SKM-1 treated with dmso at 0.1 percent for 144 hours (cell line): ENCODE measurements at regions not wholly inside any gene's neighbourhood (a gene's known extent, or its start where the extent isn't known, plus 50 kb on each side); places are given as distances from the start of the nearest gene placed in this dataset.

Experiments
- DNase-seq: peaks from one replicate; lab custom pipeline; 2025; ENCODE audit not compliant: unreplicated experiment; lab: John Stamatoyannopoulos, UW

DNA sequence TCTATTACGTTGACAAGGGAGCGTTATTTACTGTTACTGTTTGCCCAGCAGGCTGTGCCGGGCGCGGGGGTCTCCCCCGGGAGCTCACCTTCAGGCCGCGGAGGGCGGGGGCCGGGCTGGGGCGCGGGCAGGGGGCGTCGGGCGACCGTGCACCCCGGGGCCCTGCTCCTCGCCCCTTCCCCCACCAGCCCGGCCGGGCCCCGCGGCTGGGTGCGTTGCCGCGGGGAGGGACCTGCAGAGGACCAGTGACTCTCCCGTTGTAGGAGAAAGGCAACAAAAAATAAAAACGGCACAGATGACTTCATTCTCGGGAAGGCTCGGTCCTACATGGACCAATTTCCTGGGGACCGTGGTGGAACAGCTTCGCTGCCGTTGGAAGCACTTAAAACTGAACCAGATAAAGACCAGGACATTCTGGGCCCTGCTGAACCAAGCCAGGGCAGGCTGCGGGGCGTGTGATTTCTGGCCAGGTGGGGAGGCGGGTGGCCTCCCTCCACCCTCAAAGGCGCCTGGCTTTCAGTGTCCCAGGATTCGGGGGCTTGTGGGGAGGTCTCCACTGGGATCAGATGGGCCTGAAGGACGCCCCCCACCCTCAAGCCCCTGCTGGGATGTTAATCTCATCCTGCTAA, 57.4 kb downstream of the IGLL1 start:
- DNase-seq, result no peak

GRCh38 chr22:23521441-23522113, 58.5 kb downstream of the IGLL1 start:
- peak; percentile 88 for DNase-seq

GRCh38 chr22:23520863-23521440, 59.1 kb downstream of the IGLL1 start:
- no peak for DNase-seq

- no peak for DNase-seq
These were observed 60.5 kb downstream of the IGLL1 start for GRCh38 chr22:23519442-23520157.

DNA sequence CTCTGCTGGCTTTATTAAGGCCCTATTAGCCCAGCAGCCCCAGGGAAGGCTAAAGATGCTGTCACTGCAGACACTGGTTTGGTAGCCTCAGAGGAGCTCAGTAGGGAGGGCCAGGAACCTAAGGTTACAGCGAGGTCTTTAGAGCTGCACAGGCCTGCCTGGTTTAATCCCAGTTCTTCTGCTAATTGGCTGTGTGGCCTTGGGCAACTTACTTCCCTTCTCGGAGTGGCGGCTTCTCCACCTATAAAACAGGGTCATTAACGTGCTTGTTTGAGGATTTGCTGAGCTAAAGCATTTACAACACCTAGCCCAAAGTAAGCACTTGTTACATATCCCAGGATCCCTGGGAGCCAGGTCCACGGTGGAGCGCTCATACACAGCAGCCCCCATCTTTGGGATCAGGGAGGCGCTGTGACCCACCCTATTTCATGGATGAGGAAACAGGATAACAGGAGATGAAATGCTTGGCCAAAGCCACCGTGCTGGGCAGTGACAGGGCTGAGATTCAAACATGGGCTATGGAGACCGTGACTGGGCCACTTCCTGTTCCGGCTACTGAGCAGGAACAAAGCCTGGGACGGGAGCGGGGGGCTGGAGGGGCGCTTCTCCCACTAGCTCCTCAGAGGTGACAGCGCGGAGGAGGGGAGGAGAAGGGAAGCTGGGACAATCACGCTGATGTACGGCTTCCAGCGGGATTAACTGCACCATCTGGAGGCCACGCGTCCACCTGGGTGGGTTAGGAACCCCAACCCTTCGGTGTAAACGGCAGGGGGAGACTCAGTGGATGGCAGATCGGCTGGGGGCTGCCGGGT, 61.5 kb downstream of the IGLL1 start:
- DNase-seq, result peak; percentile 5

GRCh38 chr22:23517804-23518375, 62.2 kb downstream of the IGLL1 start:
- DNase-seq, result no peak

DNA sequence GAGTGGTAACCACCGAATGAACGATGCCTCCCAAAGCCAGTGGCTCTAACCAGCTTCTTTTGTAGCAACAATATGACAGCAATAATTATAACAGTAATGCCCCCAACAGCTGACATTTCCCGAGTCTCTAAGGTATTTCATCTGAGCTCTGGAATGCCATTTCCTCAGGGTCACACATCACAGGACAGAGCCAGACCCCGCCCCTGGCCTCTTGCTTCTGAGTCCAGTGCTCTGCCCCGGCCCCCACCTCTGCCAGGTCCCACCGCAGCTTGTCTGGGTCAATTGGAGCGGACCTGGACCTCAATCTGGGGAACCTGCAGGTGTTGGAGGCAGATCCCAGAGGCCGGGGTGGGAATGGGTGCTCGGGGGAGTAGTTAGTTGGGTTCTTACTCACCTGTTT, 63.8 kb downstream of the IGLL1 start:
- no peak for DNase-seq

GRCh38 chr22:23514322-23515038, 65.6 kb downstream of the IGLL1 start:
- DNase-seq, result no peak

DNA sequence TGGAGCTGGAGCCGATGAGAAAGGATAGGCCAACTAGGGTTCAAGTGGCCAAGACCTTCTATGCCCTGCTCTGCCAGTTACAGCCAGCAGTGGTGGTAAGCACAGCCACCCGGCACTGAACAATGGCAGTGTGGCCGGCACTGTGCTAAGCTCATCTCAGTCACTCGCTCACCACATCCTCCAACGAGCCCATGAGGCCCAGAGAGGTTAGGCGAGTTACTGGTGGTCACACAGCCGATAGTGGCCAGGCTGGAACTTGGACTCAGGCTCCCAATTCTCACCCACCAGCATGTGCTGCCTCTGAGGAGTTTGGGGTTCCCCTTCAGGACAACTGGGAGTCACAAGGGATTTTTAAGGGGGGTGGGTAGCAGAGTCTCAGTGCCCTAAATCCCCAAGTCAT, 66.4 kb downstream of the IGLL1 start:
- no peak for DNase-seq

GRCh38 chr22:23513133-23513532, 67.0 kb downstream of the IGLL1 start:
- DNase-seq, result no peak

DNA sequence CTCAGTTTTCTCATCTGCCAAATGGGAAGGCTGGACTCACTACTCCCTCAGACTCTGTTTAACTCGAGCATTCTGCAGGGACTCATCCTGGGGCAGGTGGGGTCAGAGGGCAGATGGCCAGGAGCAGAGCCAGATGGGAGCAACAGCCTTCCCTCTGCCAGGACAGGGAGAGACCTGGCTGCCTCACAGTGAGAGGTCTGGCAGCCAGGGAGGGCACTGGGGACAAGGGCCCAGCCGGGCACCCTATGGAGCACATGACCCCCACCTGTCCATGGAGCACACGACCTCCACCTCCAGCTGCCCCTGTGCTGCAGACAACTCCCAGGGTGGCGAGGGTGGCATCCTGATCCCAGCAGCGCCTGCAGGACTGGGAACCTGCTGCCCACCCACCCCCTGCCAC, 67.4 kb downstream of the IGLL1 start:
- DNase-seq, result no peak

DNA sequence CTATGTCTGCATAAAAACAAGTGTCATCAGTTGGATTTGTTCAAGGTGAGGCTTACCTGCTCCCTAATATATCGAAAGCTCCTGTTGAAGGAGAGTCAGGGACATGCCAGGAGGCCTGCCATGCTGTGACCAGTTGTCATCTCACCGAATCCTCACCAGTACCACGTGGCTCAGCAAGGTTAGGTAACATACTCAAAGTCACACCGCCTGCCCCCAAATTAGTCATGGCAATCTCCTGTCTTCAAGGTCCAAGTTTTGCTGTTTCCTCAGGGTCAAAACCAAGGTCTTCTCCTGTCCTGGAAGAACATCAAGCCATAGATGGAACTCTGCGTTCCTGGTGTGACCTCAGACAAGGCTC, 67.8 kb downstream of the IGLL1 start:
- no peak for DNase-seq

DNA sequence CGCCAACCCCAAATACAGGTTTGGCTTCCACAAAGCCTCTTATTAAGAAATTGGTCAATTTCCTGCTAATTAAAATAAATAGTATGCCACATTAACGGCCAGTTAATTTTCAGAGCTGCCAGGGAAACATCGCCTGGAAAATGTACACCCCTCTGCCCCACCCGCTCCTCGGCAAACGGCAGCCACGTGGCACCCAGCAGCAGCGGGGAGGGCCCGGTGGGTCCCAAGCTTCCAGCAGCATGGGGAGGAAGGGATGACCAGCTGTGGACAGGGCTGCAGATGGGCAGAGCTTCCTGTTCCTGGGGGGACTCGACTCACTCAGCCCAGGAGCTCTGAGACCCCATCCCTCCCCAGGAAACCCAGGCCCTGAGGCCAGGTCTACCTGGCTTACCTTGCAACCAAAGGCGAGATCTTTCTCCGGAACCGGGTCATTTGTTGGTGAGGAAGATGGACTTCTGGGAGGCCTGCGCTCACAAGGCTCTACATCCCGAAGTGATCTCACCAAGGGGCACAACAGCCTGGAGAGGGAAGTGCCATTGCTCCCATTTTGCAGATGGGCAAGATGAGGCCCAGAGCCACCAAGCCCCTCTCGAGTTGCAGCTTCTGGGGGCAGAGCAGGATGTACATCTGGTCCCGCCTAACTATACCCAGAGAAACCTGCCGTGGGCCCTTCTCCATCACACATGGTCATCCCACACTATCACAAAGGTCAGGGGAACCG, 68.3 kb downstream of the IGLL1 start:
- DNase-seq, result no peak

DNA sequence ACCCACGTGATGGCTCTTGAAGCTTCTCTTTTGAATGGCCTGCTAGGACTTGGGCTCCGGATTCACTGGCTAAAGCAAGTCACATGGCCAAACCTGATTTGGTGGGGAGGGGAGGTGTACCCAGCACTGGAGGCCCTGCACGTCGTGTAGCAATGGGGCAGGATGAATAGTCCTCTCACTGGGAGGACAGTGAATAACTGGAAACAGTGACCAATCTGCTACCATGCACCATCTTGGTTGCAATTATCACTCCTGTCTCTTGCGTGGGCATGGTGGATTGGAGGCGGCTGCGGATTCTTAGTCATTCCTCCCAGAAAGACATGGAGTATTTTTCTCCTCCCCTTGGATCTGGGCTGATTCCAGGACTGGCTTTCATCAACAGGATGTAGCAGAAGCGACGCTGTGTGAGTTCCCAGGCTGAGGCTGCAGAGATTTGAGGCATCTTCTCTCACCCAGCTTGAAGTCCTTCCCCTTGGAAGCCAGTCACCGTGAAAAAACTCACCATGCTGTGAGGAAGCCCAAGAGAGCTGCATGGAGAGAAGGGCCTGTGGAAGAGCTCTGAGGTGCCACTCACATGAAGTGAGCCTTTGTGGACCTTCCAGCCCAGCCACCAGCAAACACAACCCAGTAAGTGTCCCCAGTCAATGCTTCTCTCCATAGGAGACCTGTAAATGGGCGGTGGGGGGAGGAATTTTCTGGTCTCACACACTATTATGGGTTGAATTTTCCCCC, 70.4 kb downstream of the IGLL1 start:
- DNase-seq, result no peak

GRCh38 chr22:23504516-23504915, 75.6 kb downstream of the IGLL1 start:
- DNase-seq, result no peak

GRCh38 chr22:23503736-23504440, 76.2 kb downstream of the IGLL1 start:
- DNase-seq, result no peak

DNA sequence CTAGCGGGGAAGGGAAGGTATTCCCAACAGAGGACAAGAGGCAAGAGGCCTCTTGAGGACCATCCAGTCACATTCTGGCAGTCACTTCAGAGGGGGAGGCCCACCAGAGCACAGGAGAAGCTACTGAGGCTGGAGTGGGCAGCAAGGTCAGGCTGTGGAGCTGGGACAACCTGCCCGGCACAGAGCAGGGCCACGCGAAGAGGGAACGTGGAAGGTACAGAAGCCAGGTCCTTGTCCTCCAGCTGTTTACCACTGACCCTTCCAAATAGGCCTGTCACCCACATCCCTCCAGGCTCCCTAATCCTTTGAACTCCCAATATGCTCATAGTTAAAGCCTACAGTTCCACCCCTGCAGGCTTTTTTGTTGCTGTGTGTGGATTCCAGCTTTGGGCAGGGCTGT, 76.9 kb downstream of the IGLL1 start:
- DNase-seq, result no peak

DNA sequence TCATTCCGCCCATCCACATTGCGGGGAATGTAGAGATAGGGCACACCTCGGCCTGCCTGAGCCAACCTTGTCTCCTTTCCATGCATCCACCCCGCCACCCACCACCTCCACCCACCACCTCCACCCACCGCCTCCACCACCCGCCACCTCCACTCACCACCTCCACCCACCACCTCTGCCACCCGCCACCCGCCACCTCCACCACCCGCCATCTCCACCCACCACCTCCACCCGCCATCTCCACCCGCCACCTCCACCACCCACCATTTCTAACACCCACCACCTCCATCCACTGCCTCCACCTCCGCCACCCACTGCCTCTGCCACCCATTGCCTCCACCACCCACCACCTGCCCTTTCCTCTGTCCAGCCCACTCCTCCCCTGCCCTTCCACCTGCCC, 78.4 kb downstream of the IGLL1 start:
- no peak for DNase-seq
